OCI-LY1 (cell line): ENCODE measurements at regions not wholly inside any gene's neighbourhood (a gene's known extent, or its start where the extent isn't known, plus 50 kb on each side); places are given as distances from the start of the nearest gene placed in this dataset.
A peak's percentile ranks its signal among the peaks of the same experiment; 100 is the strongest.

Source experiments
- H2AFZ ChIP-seq: fragments of 200-600 bp; sonication (generic), shearing (Covaris generic); 2 replicates; pipeline ENCODE4 v1.6.0; 2014; ENCODE audit warnings: antibody characterized with exemption, mild to moderate bottlenecking, low read length
- H3F3A ChIP-seq: fragments of 200-600 bp; sonication (generic), shearing (Covaris generic); 2 replicates; pipeline ENCODE4 v1.6.0; 2014; ENCODE audit warnings: mild to moderate bottlenecking, antibody characterized with exemption, low read length, moderate library complexity; ENCODE audit not compliant: insufficient read depth
- H3K27ac ChIP-seq: fragments of 200-600 bp; sonication (generic); 2 replicates; pipeline ENCODE4 v1.5.1; 2014; ENCODE audit warnings: low read length, mixed run types, mild to moderate bottlenecking, low read depth; ENCODE audit not compliant: poor library complexity, severe bottlenecking
- H3K27me3 ChIP-seq: fragments of 200-600 bp; sonication (generic); 2 replicates; pipeline ENCODE4 v1.6.0; 2014; ENCODE audit warnings: antibody characterized with exemption, mild to moderate bottlenecking, low read length, moderate library complexity; ENCODE audit not compliant: insufficient read depth
- H3K36me3 ChIP-seq: fragments of 200-600 bp; sonication (generic); 2 replicates; pipeline ENCODE4 v1.6.1; 2014; ENCODE audit warnings: mild to moderate bottlenecking, antibody characterized with exemption, low read length, moderate library complexity, mixed read lengths; ENCODE audit not compliant: insufficient read depth
- H3K4me1 ChIP-seq: fragments of 200-600 bp; sonication (generic); 2 replicates; pipeline ENCODE4 v1.5.1; 2014; ENCODE audit warnings: mild to moderate bottlenecking, low read length, moderate library complexity; ENCODE audit not compliant: insufficient read depth, severe bottlenecking
- H3K4me2 ChIP-seq: fragments of 200-600 bp; sonication (generic), shearing (Covaris generic); 2 replicates; pipeline ENCODE4 v1.6.1; 2014; ENCODE audit warnings: low read length
- H3K4me3 ChIP-seq: fragments of 200-600 bp; sonication (generic); 2 replicates; pipeline ENCODE4 v1.5.1; 2014; ENCODE audit warnings: low read length, low read depth, mild to moderate bottlenecking, mixed read lengths; ENCODE audit not compliant: poor library complexity, severe bottlenecking
- H3K79me2 ChIP-seq: fragments of 200-600 bp; shearing (Covaris generic); 2 replicates; pipeline ENCODE4 v1.6.1; 2016; ENCODE audit warnings: mixed run types, low read length, mixed read lengths; ENCODE audit not compliant: insufficient read depth
- H3K9ac ChIP-seq: fragments of 200-600 bp; sonication (generic), shearing (Covaris generic); 2 replicates; pipeline ENCODE4 v1.6.1; 2014; ENCODE audit warnings: mild to moderate bottlenecking, low read length, mixed read lengths
- H3K9me2 ChIP-seq: fragments of 200-600 bp; sonication (generic), shearing (Covaris generic); 2 replicates; pipeline ENCODE4 v1.6.1; 2014; ENCODE audit warnings: low read depth, mild to moderate bottlenecking, low read length, mixed read lengths
- H3K9me3 ChIP-seq: fragments of 200-600 bp; shearing (Covaris generic); 2 replicates; pipeline ENCODE4 v1.6.1; 2014; ENCODE audit warnings: low read length, mixed read lengths
- H4K20me1 ChIP-seq: fragments of 200-600 bp; sonication (generic), shearing (Covaris generic); 2 replicates; pipeline ENCODE4 v1.6.0; 2016; ENCODE audit warnings: mild to moderate bottlenecking, low read length; ENCODE audit not compliant: insufficient read depth
- EZH2 ChIP-seq: fragments of 200-600 bp; sonication (generic), shearing (Covaris generic); IDR thresholded peaks from 2 replicates; pipeline ENCODE4 v1.8.0; 2017; ENCODE audit warnings: borderline replicate concordance, mixed run types, mild to moderate bottlenecking, antibody characterized with exemption, low read length, moderate library complexity, mixed read lengths
- TF ChIP-seq, protein P1 (sequence below): fragments of 200-600 bp; sonication (generic), shearing (Covaris generic); IDR thresholded peaks from 2 replicates; pipeline ENCODE4 v1.5.1; 2017; ENCODE audit warnings: mild to moderate bottlenecking, antibody characterized with exemption, low read length, moderate library complexity, mixed read lengths

DNA sequence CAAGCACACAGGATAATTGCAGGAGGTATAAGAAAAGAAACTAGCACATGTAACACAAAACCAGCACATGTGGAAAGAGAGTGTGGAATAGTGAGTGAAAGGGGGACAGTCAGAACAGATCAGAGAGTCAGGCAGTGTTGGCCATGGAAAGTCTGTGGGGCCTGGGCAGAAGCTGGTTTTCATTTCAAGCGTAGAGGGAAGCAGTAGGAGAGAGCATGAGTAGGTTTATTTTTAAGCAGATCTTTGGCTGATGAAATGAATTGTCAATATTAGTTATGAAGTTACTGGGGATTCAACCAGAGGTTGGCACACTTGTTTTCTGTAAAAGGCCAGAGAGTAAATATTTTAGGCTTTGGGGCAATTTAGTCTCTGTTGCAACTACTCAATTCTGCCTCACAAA is 283.1 kb downstream of the SMARCA2 start:
- H3K36me3 ChIP-seq: no peaks in the 10 kb centered on the region
- H3K4me2 ChIP-seq: no peak overlapping the region
- H3K79me2 ChIP-seq: no peaks in the 10 kb centered on the region
- no peaks in the 10 kb centered on the region for H3F3A ChIP-seq
- H3K27me3 ChIP-seq: no peaks in the 10 kb centered on the region
- peak overlapping the region; percentile 57 for H3K27ac ChIP-seq
- no peak overlapping the region for H2AFZ ChIP-seq
- no peaks in the 10 kb centered on the region for H3K9me3 ChIP-seq
- TF ChIP-seq, protein P1, sequence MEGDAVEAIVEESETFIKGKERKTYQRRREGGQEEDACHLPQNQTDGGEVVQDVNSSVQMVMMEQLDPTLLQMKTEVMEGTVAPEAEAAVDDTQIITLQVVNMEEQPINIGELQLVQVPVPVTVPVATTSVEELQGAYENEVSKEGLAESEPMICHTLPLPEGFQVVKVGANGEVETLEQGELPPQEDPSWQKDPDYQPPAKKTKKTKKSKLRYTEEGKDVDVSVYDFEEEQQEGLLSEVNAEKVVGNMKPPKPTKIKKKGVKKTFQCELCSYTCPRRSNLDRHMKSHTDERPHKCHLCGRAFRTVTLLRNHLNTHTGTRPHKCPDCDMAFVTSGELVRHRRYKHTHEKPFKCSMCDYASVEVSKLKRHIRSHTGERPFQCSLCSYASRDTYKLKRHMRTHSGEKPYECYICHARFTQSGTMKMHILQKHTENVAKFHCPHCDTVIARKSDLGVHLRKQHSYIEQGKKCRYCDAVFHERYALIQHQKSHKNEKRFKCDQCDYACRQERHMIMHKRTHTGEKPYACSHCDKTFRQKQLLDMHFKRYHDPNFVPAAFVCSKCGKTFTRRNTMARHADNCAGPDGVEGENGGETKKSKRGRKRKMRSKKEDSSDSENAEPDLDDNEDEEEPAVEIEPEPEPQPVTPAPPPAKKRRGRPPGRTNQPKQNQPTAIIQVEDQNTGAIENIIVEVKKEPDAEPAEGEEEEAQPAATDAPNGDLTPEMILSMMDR: no peak
- no peak for TF ChIP-seq EZH2
- no peak overlapping the region for H3K4me3 ChIP-seq
- peaks cover 29% of the 10 kb centered on the region for H3K4me1 ChIP-seq
- H3K9me2 ChIP-seq: no peaks in the 10 kb centered on the region
- no peaks in the 10 kb centered on the region for H4K20me1 ChIP-seq
- H3K9ac ChIP-seq: no peak overlapping the region

DNA sequence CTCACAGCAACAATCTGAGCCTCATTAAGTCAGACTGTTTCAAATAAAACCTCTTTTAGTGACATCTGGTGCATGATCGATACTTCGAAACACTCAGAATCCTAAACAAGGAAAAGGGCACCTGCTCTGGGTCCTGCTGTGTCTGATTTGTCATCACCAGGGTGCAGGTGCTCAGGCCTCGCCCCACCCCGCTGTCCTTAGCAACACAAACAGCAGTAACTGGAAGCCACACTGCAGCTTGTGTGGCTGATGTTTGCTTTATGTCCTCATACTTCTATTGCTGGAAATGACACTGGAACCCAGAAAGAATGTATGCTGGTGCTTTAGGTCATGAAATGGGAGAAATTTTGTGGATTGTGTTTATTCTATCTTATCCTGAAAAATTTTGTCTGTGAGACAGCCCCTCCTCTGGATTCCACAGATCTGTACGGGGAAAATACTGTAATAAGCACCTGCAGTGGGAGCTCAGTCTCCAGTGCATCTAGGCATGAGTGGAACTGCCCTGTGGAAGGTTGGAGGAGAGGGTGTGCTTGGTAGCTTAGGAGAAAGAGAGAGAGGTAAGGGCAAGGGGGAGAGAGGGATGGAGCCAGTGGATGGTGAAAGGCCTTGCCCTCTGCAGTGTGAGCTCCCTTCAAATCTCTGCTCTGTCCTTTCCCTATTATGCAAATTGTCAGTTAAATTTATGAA is 284.2 kb downstream of the SMARCA2 start:
- no peaks in the 10 kb centered on the region for H3K9me3 ChIP-seq
- no peak overlapping the region for H3K4me3 ChIP-seq
- H4K20me1 ChIP-seq: no peaks in the 10 kb centered on the region
- peak overlapping the region; percentile 57 for H3K27ac ChIP-seq
- no peak overlapping the region for H2AFZ ChIP-seq
- no peaks in the 10 kb centered on the region for H3K79me2 ChIP-seq
- H3K27me3 ChIP-seq: no peaks in the 10 kb centered on the region
- H3K9ac ChIP-seq: no peak overlapping the region; the same call in 1 of the 2 replicates
- H3F3A ChIP-seq: no peaks in the 10 kb centered on the region
- no peaks in the 10 kb centered on the region for H3K36me3 ChIP-seq
- H3K4me2 ChIP-seq: no peak overlapping the region
- H3K4me1 ChIP-seq: peaks cover 19% of the 10 kb centered on the region
- no peaks in the 10 kb centered on the region for H3K9me2 ChIP-seq
- TF ChIP-seq, protein P1: no peak
- TF ChIP-seq EZH2: no peak

DNA sequence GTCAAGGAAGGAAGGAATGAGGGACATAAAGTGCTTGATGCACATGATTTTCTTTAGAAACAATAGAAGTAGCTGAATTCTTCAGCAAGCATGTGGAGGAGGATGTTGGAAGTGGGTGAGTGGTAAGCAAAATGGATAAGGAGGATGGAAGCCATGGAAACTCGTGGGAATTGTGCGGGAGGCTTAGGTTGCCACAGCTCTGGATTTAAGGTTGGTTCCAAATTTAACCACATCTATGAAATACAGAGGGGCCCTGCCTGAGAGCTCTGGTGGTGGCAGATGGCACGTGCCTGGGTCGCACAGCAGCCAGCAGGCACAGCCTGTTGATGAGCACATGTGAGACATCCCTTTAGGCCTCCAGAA is 284.7 kb downstream of the SMARCA2 start:
- Histone ChIP-seq H3K27me3 (no peaks in the 10 kb centered on the region), H3K4me1 (peaks cover 16% of the 10 kb centered on the region), H3K36me3 (no peaks in the 10 kb centered on the region), H3K79me2 (no peaks in the 10 kb centered on the region), H3K9me2 (no peaks in the 10 kb centered on the region), H3K4me2 (no peak overlapping the region), H3K9me3 (no peaks in the 10 kb centered on the region), H3K9ac (no peak overlapping the region), H4K20me1 (no peaks in the 10 kb centered on the region), H3K4me3 (no peak overlapping the region), H3F3A (no peaks in the 10 kb centered on the region), H3K27ac (no peak overlapping the region), H2AFZ (no peak overlapping the region)
- no peak for TF ChIP-seq EZH2
- TF ChIP-seq, protein P1: no peak
